HG02678 (cell line): ENCODE measurements at regions not wholly inside any gene's neighbourhood (a gene's known extent, or its start where the extent isn't known, plus 50 kb on each side); places are given as distances from the start of the nearest gene placed in this dataset.
"Not testable (repeated sequence)": the region's sequence is repeated elsewhere in the genome, so short reads cannot be mapped to it uniquely, and the experiment has no call there.

ENCODE experiments used
- ATAC-seq: cut with Tn5 transposase; IDR thresholded peaks from one replicate; pipeline ENCODE4 v1.9.1; 2021; ENCODE audit warnings: mild to moderate bottlenecking, moderate library complexity; ENCODE audit not compliant: unreplicated experiment

- ATAC-seq = no peak
Measured at GRCh38 chr2:12554224-12555011, 162.3 kb upstream of the TRIB2 start.

GRCh38 chr2:12555012-12555645, 161.6 kb upstream of the TRIB2 start:
- no peak for ATAC-seq

GRCh38 chr2:12556762-12557161, 160.0 kb upstream of the TRIB2 start:
- ATAC-seq = no peak

GRCh38 chr2:12557688-12558087, 159.0 kb upstream of the TRIB2 start:
- ATAC-seq = no peak

GRCh38 chr2:12558519-12558918, 158.2 kb upstream of the TRIB2 start:
- no peak for ATAC-seq

GRCh38 chr2:12560618-12561017, 156.1 kb upstream of the TRIB2 start:
- ATAC-seq = no peak

GRCh38 chr2:12567411-12567810, 149.3 kb upstream of the TRIB2 start:
- ATAC-seq = no peak

- not testable (repeated sequence) for ATAC-seq
Measured at GRCh38 chr2:12569510-12569909, 147.2 kb upstream of the TRIB2 start.

- not testable (repeated sequence) for ATAC-seq
Measured at GRCh38 chr2:12569929-12570328, 146.8 kb upstream of the TRIB2 start.

GRCh38 chr2:12577091-12577490, 139.6 kb upstream of the TRIB2 start:
- no peak for ATAC-seq

GRCh38 chr2:12577567-12578253, 139.0 kb upstream of the TRIB2 start:
- ATAC-seq = no peak

- ATAC-seq = no peak
Measured at GRCh38 chr2:12579018-12579417, 137.7 kb upstream of the TRIB2 start.

GRCh38 chr2:12584338-12584737, 132.4 kb upstream of the TRIB2 start:
- ATAC-seq = no peak

- no peak for ATAC-seq
Measured at GRCh38 chr2:12585784-12586183, 131.0 kb upstream of the TRIB2 start.

- ATAC-seq = no peak
Measured at GRCh38 chr2:12587228-12587627, 129.5 kb upstream of the TRIB2 start.

- ATAC-seq = peak; percentile 88
Measured at GRCh38 chr2:12587729-12588522, 128.8 kb upstream of the TRIB2 start.

- no peak for ATAC-seq
Measured at GRCh38 chr2:12588986-12589385, 127.8 kb upstream of the TRIB2 start.

GRCh38 chr2:12589802-12590320, 126.9 kb upstream of the TRIB2 start:
- no peak for ATAC-seq

GRCh38 chr2:12592296-12592695, 124.4 kb upstream of the TRIB2 start:
- ATAC-seq = no peak

GRCh38 chr2:12594590-12594989, 122.1 kb upstream of the TRIB2 start:
- ATAC-seq = no peak

GRCh38 chr2:12596771-12597170, 120.0 kb upstream of the TRIB2 start:
- no peak for ATAC-seq
